GM23338 (cell line): ENCODE measurements at regions not wholly inside any gene's neighbourhood (a gene's known extent, or its start where the extent isn't known, plus 50 kb on each side); places are given as distances from the start of the nearest gene placed in this dataset.

Experiments
- ATAC-seq: fragments of 200-7000 bp; cut with Tn5 transposase; 3 replicates; pipeline ENCODE4 v1.9.1; 2020
- DNase-seq: peaks from one replicate; pipeline ENCODE4 v3.0.0-alpha.2; 2015; ENCODE audit warnings: low spot score
- H2AFZ ChIP-seq: fragments of 200-600 bp; sonication (generic); 2 replicates; pipeline ENCODE4 v1.8.0; 2016; ENCODE audit warnings: antibody characterized with exemption, mild to moderate bottlenecking, moderate library complexity
- H3F3A ChIP-seq: fragments of 200-600 bp; sonication (generic); replicated peaks from 2 replicates; pipeline ENCODE4 v1.8.0; 2017; ENCODE audit warnings: antibody characterized with exemption, mixed run types, low read depth
- H3K27ac ChIP-seq: fragments of 200-600 bp; sonication (generic); 2 replicates; pipeline ENCODE4 v1.6.1; 2016; ENCODE audit warnings: low read depth
- H3K27me3 ChIP-seq: fragments of 200-600 bp; sonication (generic); 2 replicates; pipeline ENCODE4 v1.8.0; 2016; ENCODE audit warnings: mild to moderate bottlenecking, mixed run types, moderate library complexity; ENCODE audit not compliant: insufficient read depth
- H3K36me3 ChIP-seq: fragments of 200-600 bp; sonication (generic); 2 replicates; pipeline ENCODE4 v1.8.0; 2016; ENCODE audit warnings: mild to moderate bottlenecking; ENCODE audit not compliant: insufficient read depth
- H3K4me1 ChIP-seq: fragments of 200-600 bp; sonication (generic); 2 replicates; pipeline ENCODE4 v1.8.0; 2016; ENCODE audit warnings: mild to moderate bottlenecking, moderate library complexity; ENCODE audit not compliant: insufficient read depth
- H3K4me2 ChIP-seq: fragments of 200-600 bp; sonication (generic); 2 replicates; pipeline ENCODE4 v1.7.1; 2017; ENCODE audit warnings: mixed run types
- H3K4me3 ChIP-seq: fragments of 200-600 bp; sonication (generic); 2 replicates; pipeline ENCODE4 v1.6.1; 2016; ENCODE audit warnings: mixed run types
- H3K79me2 ChIP-seq: fragments of 200-600 bp; sonication (generic); replicated peaks from 2 replicates; pipeline ENCODE4 v1.8.0; 2017; ENCODE audit warnings: mild to moderate bottlenecking; ENCODE audit not compliant: insufficient read depth
- H3K9me2 ChIP-seq: fragments of 200-600 bp; sonication (generic); 2 replicates; pipeline ENCODE4 v1.8.0; 2017; ENCODE audit not compliant: insufficient read depth
- H4K20me1 ChIP-seq: fragments of 200-600 bp; sonication (generic); replicated peaks from 2 replicates; pipeline ENCODE4 v1.8.0; 2017; ENCODE audit warnings: mild to moderate bottlenecking; ENCODE audit not compliant: insufficient read depth
- H3K27ac Mint-ChIP-seq: 2 replicates; pipeline ENCODE4 v1.8.0; 2020; ENCODE audit warnings: inconsistent platforms, mild to moderate bottlenecking, moderate library complexity, mixed read lengths
- H3K27me3 Mint-ChIP-seq: 3 replicates; pipeline ENCODE4 v1.8.0; 2022; ENCODE audit warnings: low read depth, mild to moderate bottlenecking, moderate library complexity, mixed read lengths, inconsistent platforms; ENCODE audit not compliant: insufficient read depth, poor library complexity
- H3K36me3 Mint-ChIP-seq: 3 replicates; pipeline ENCODE4 v1.8.0; 2021; ENCODE audit warnings: low read depth, mild to moderate bottlenecking, inconsistent platforms, moderate library complexity, mixed read lengths
- H3K4me1 Mint-ChIP-seq: 3 replicates; pipeline ENCODE4 v1.8.0; 2020; ENCODE audit warnings: mild to moderate bottlenecking, inconsistent platforms, mixed read lengths
- H3K4me3 Mint-ChIP-seq: 3 replicates; pipeline ENCODE4 v1.8.0; 2021; ENCODE audit warnings: moderate library complexity, mild to moderate bottlenecking, inconsistent platforms, mixed read lengths
- H3K9me3 Mint-ChIP-seq: 3 replicates; pipeline ENCODE4 v1.8.0; 2020; ENCODE audit warnings: moderate library complexity, mild to moderate bottlenecking, inconsistent platforms, mixed read lengths
- EZH2 ChIP-seq: fragments of 200-600 bp; sonication (generic); IDR thresholded peaks from one replicate; pipeline ENCODE4 v1.8.0; 2017; ENCODE audit warnings: antibody characterized with exemption, mild to moderate bottlenecking, low read depth; ENCODE audit not compliant: unreplicated experiment
- EZH2phosphoT487 ChIP-seq: fragments of 200-600 bp; sonication (generic); IDR thresholded peaks from one replicate; pipeline ENCODE4 v1.8.1; 2018; ENCODE audit warnings: antibody characterized with exemption; ENCODE audit not compliant: unreplicated experiment
- NANOG ChIP-seq: IDR thresholded peaks from 2 replicates; pipeline ENCODE4 v1.6.1; 2016; ENCODE audit warnings: antibody characterized with exemption, borderline replicate concordance
- REST ChIP-seq: IDR thresholded peaks from one replicate; pipeline ENCODE4 v1.6.1; 2018; ENCODE audit warnings: antibody characterized with exemption; ENCODE audit not compliant: unreplicated experiment
- STAT1 ChIP-seq: IDR thresholded peaks from one replicate; pipeline ENCODE4 v1.6.1; 2016; ENCODE audit warnings: antibody characterized with exemption; ENCODE audit not compliant: unreplicated experiment
- ZNF114 ChIP-seq: fragments of 250-450 bp; sonication (Bioruptor Pico); IDR thresholded peaks from 2 replicates; pipeline ENCODE4 v1.5.0; 2020; ENCODE audit warnings: mild to moderate bottlenecking, moderate library complexity
- ZNF331 ChIP-seq: fragments of 250-450 bp; sonication (Bioruptor Pico); IDR thresholded peaks from 2 replicates; pipeline ENCODE4 v1.5.0; 2020; ENCODE audit warnings: low read depth, mild to moderate bottlenecking, moderate library complexity
- ZNF462 ChIP-seq: fragments of 250-450 bp; sonication (Bioruptor Pico); IDR thresholded peaks from 2 replicates; pipeline ENCODE4 v1.5.0; 2020; ENCODE audit warnings: mild to moderate bottlenecking, moderate library complexity
- TF ChIP-seq, protein P1 (sequence below), 2 experiments: fragments of 200-600 bp in 1 of 2; sonication (generic) in 1 of 2; conservative IDR thresholded peaks; 2 replicates each; pipeline versions ENCODE4 v1.5.1 to v1.6.1; 2016 to 2017; ENCODE audit warnings: antibody characterized with exemption in 2 of 2, low read depth in 2 of 2, mild to moderate bottlenecking in 2 of 2, moderate library complexity in 1 of 2

DNA sequence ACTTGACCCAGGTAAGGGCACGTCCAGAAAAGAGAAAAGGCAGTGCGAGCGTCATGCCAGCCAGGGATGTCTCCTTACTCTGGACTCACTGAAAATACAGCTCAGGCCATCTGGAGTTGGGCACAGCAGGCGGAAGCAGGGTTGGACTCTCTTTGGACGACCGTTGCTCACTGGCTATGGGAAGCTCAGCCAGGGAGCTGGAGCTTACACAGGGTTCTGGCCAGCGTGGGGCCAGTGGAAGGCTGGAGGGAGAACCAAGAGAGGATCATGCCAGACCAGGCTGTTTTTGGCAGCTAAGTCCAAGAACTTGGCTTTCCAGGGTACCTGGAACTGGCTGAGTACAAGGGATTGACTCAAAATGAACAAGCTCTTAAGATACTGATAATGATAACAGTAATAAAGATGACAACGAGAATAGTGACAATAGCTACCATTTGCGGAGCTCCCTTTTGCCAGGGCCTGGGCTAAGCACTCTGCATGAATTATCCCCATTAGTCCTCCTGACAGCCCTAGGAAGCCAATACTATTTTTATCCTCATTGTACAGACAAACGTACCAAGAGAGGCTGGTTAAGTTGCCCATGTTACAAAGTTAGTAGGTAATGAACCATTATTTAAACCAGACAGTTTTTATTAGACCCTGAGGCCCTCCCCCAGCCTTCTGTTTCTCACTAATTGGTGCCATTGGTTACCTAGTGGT lies 177.6 kb downstream of the PTPN20 start:
- Histone ChIP-seq H3K27ac (no peak overlapping the region), H4K20me1 (no peaks in the 10 kb centered on the region), H3K4me1 (no peaks in the 10 kb centered on the region), H3K79me2 (no peaks in the 10 kb centered on the region), H3K27me3 (no peaks in the 10 kb centered on the region), H3K4me3 (no peak overlapping the region), H3K4me2 (no peak overlapping the region), H3K36me3 (no peaks in the 10 kb centered on the region), H3K9me2 (peaks cover 11% of the 10 kb centered on the region; the same call in 1 of the 2 replicates), H3F3A (no peaks in the 10 kb centered on the region), H2AFZ (no peak overlapping the region)
- no peak for TF ChIP-seq NANOG
- TF ChIP-seq EZH2, result no peak
- Mint-ChIP-seq H3K4me1 (peaks cover 4% of the 10 kb centered on the region; the same call in 2 of the 3 replicates), H3K27ac (no peak overlapping the region), H3K4me3 (no peak overlapping the region), H3K27me3 (peaks cover 3% of the 10 kb centered on the region), H3K9me3 (peaks cover 3% of the 10 kb centered on the region; the same call in 1 of the 3 replicates), H3K36me3 (no peaks in the 10 kb centered on the region)
- no peak for ATAC-seq
- no peak for DNase-seq

DNA sequence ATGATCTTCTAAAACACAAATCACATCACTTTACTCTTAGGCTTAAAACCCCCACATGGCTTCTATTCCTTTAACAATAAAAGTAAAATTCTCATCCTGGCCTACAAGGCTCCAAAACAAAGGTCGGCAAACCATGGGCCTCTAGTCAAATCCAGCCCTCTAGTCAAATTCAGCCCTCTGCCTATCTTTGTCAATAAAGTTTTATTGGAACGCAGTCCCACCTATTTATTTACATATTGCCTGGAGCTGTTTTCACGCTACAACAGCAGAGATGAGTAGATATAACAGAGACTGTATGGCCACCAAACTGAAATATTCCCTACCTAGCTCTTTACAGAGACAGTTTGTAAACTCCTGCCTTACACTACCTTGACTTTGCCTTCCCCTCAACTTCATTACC lies 178.8 kb downstream of the PTPN20 start:
- no peak overlapping the region for H3K27ac ChIP-seq
- H3K36me3 Mint-ChIP-seq, result no peaks in the 10 kb centered on the region; the same call in 2 of the 3 replicates
- H3K9me2 ChIP-seq, result peaks cover 11% of the 10 kb centered on the region; the same call in 1 of the 2 replicates
- no peaks in the 10 kb centered on the region for H4K20me1 ChIP-seq
- no peak overlapping the region for H3K4me3 ChIP-seq
- no peak overlapping the region for H2AFZ ChIP-seq
- no peak for DNase-seq
- H3K27me3 Mint-ChIP-seq, result peaks cover 3% of the 10 kb centered on the region
- H3K4me3 Mint-ChIP-seq, result no peak overlapping the region
- H3F3A ChIP-seq, result no peaks in the 10 kb centered on the region
- peaks cover 4% of the 10 kb centered on the region; the same call in 2 of the 3 replicates for H3K4me1 Mint-ChIP-seq
- H3K36me3 ChIP-seq, result no peaks in the 10 kb centered on the region
- no peaks in the 10 kb centered on the region for H3K27me3 ChIP-seq
- no peak for ATAC-seq
- H3K4me2 ChIP-seq, result no peak overlapping the region
- peaks cover 11% of the 10 kb centered on the region for H3K9me3 Mint-ChIP-seq
- H3K27ac Mint-ChIP-seq, result no peak overlapping the region
- H3K4me1 ChIP-seq, result no peaks in the 10 kb centered on the region
- no peaks in the 10 kb centered on the region for H3K79me2 ChIP-seq
- TF ChIP-seq REST (no peak), ZNF114 (CRISPR knock-in tag) (no peak), STAT1 (no peak), ZNF462 (no peak), EZH2phosphoT487 (no peak), ZNF331 (no peak), EZH2 (no peak)
- TF ChIP-seq, protein P1, sequence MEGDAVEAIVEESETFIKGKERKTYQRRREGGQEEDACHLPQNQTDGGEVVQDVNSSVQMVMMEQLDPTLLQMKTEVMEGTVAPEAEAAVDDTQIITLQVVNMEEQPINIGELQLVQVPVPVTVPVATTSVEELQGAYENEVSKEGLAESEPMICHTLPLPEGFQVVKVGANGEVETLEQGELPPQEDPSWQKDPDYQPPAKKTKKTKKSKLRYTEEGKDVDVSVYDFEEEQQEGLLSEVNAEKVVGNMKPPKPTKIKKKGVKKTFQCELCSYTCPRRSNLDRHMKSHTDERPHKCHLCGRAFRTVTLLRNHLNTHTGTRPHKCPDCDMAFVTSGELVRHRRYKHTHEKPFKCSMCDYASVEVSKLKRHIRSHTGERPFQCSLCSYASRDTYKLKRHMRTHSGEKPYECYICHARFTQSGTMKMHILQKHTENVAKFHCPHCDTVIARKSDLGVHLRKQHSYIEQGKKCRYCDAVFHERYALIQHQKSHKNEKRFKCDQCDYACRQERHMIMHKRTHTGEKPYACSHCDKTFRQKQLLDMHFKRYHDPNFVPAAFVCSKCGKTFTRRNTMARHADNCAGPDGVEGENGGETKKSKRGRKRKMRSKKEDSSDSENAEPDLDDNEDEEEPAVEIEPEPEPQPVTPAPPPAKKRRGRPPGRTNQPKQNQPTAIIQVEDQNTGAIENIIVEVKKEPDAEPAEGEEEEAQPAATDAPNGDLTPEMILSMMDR (conservative IDR thresholded peaks at IDR 0.05; ENCODE audit: low read depth in 2 of 2), result no peak
